HL-60 (cell line): ENCODE measurements at regions not wholly inside any gene's neighbourhood (a gene's known extent, or its start where the extent isn't known, plus 50 kb on each side); places are given as distances from the start of the nearest gene placed in this dataset.

Experiments
- DNase-seq, 2 experiments: peaks; one replicate each; pipeline ENCODE4 v3.0.0-alpha.2; 2010 to 2020; ENCODE audit warnings: low read depth in 1 of 2, low spot score in 1 of 2
- H3K27ac ChIP-seq: fragments of 250-450 bp; sonication (Bioruptor Pico); replicated peaks from 2 replicates; pipeline ENCODE4 v1.5.1; 2020; ENCODE audit warnings: mild to moderate bottlenecking, moderate library complexity
- H3K27me3 ChIP-seq: fragments of 250-450 bp; sonication (Bioruptor Pico); 2 replicates; pipeline ENCODE4 v1.5.1; 2021; ENCODE audit warnings: mild to moderate bottlenecking, moderate library complexity; ENCODE audit not compliant: insufficient read depth, poor library complexity, severe bottlenecking
- H3K4me3 ChIP-seq: replicated peaks from 2 replicates; pipeline ENCODE4 v1.5.1; 2011; ENCODE audit warnings: mild to moderate bottlenecking, control low read depth, low read length; ENCODE audit not compliant: insufficient read depth
- CTCF ChIP-seq: IDR thresholded peaks from one replicate; pipeline ENCODE4 v1.5.1; 2011; ENCODE audit warnings: low read length, control low read depth, inconsistent platforms; ENCODE audit not compliant: insufficient read depth
- GABPA ChIP-seq: IDR thresholded peaks from 2 replicates; pipeline ENCODE4 v1.6.1; 2012; ENCODE audit warnings: low read depth
- POLR2AphosphoS5 ChIP-seq: IDR thresholded peaks from 2 replicates; pipeline ENCODE4 v1.6.1; 2012; ENCODE audit warnings: low read depth
- REST ChIP-seq: IDR thresholded peaks from 2 replicates; pipeline ENCODE4 v1.6.1; 2012; ENCODE audit warnings: low read depth; ENCODE audit not compliant: insufficient replicate concordance
- SPI1 ChIP-seq: IDR thresholded peaks from 2 replicates; pipeline ENCODE4 v1.6.1; 2012; ENCODE audit warnings: low read depth, mild to moderate bottlenecking, borderline replicate concordance

GRCh38 chr11:112481431-112481830, 220.8 kb upstream of the PLET1 start:
- Histone ChIP-seq H3K27me3 (peaks cover 2% of the 10 kb centered on the region), H3K27ac (no peak overlapping the region), H3K4me3 (no peak overlapping the region)
- no peak for DNase-seq
- TF ChIP-seq SPI1 (no peak), REST (no peak), POLR2AphosphoS5 (no peak), CTCF (no peak), GABPA (no peak)

- no peak overlapping the region for H3K4me3 ChIP-seq
- H3K27me3 ChIP-seq, result peaks cover 2% of the 10 kb centered on the region
- DNase-seq, result no peak
- no peak overlapping the region for H3K27ac ChIP-seq
- TF ChIP-seq REST, result no peak
- no peak for TF ChIP-seq POLR2AphosphoS5
- no peak for TF ChIP-seq CTCF
- TF ChIP-seq SPI1, result no peak
- TF ChIP-seq GABPA, result no peak
Observed at GRCh38 chr11:112481893-112482292, 221.2 kb upstream of the PLET1 start.

- H3K4me3 ChIP-seq, result no peak overlapping the region
- H3K27me3 ChIP-seq, result no peaks in the 10 kb centered on the region
- TF ChIP-seq GABPA, result no peak
- TF ChIP-seq REST, result no peak
- no peak for TF ChIP-seq CTCF
- TF ChIP-seq POLR2AphosphoS5, result no peak
- no peak for TF ChIP-seq SPI1
- DNase-seq, result no peak
- H3K27ac ChIP-seq, result no peak overlapping the region
Observed at GRCh38 chr11:112485280-112485679, 224.6 kb upstream of the PLET1 start.
